GM23248 (cell line): ENCODE measurements at regions not wholly inside any gene's neighbourhood (a gene's known extent, or its start where the extent isn't known, plus 50 kb on each side); places are given as distances from the start of the nearest gene placed in this dataset.

Source experiments
- DNase-seq: peaks from one replicate; pipeline ENCODE4 v3.0.0-alpha.2; 2015
- H2AFZ ChIP-seq: fragments of 200-600 bp; sonication (generic); 2 replicates; pipeline ENCODE4 v1.6.1; 2016; ENCODE audit warnings: antibody characterized with exemption
- H3F3A ChIP-seq: fragments of 200-600 bp; sonication (generic); 2 replicates; pipeline ENCODE4 v1.6.1; 2016; ENCODE audit warnings: mild to moderate bottlenecking, antibody characterized with exemption, mixed run types; ENCODE audit not compliant: insufficient read depth
- H3K27ac ChIP-seq: fragments of 200-600 bp; sonication (generic); 2 replicates; pipeline ENCODE4 v1.5.1; 2016; ENCODE audit warnings: mild to moderate bottlenecking
- H3K27me3 ChIP-seq: fragments of 200-600 bp; sonication (generic); replicated peaks from 2 replicates; pipeline ENCODE4 v1.6.1; 2016; ENCODE audit warnings: mild to moderate bottlenecking; ENCODE audit not compliant: insufficient read depth
- H3K36me3 ChIP-seq: fragments of 200-600 bp; sonication (generic); 2 replicates; pipeline ENCODE4 v1.6.1; 2016; ENCODE audit warnings: low read depth, mild to moderate bottlenecking
- H3K4me1 ChIP-seq: fragments of 200-600 bp; sonication (generic); 2 replicates; pipeline ENCODE4 v1.6.1; 2016; ENCODE audit warnings: mild to moderate bottlenecking; ENCODE audit not compliant: insufficient read depth
- H3K4me2 ChIP-seq: fragments of 200-600 bp; sonication (generic); one replicate; pipeline ENCODE4 v1.6.1; 2016; ENCODE audit warnings: mild to moderate bottlenecking; ENCODE audit not compliant: unreplicated experiment
- H3K4me3 ChIP-seq: fragments of 200-600 bp; sonication (generic); 2 replicates; pipeline ENCODE4 v1.5.1; 2016; ENCODE audit warnings: mild to moderate bottlenecking
- H3K79me2 ChIP-seq: fragments of 200-600 bp; sonication (generic); 2 replicates; pipeline ENCODE4 v1.6.1; 2016; ENCODE audit warnings: mild to moderate bottlenecking; ENCODE audit not compliant: insufficient read depth
- H3K9ac ChIP-seq: fragments of 200-600 bp; sonication (generic); 2 replicates; pipeline ENCODE4 v1.6.1; 2016; ENCODE audit warnings: mild to moderate bottlenecking
- H3K9me2 ChIP-seq: fragments of 200-600 bp; sonication (generic); 2 replicates; pipeline ENCODE4 v1.6.1; 2016; ENCODE audit warnings: mixed run types, mild to moderate bottlenecking, moderate library complexity; ENCODE audit not compliant: insufficient read depth
- H3K9me3 ChIP-seq: fragments of 200-600 bp; sonication (generic); one replicate; pipeline ENCODE4 v1.6.1; 2017; ENCODE audit warnings: low read depth
- H4K20me1 ChIP-seq: fragments of 200-600 bp; sonication (generic); 2 replicates; pipeline ENCODE4 v1.6.0; 2016; ENCODE audit not compliant: insufficient read depth
- EZH2 ChIP-seq: fragments of 200-600 bp; sonication (generic); IDR thresholded peaks from 2 replicates; pipeline ENCODE4 v1.6.1; 2018; ENCODE audit warnings: antibody characterized with exemption, mild to moderate bottlenecking; ENCODE audit not compliant: insufficient read depth, poor library complexity, severe bottlenecking
- EZH2phosphoT487 ChIP-seq: fragments of 200-600 bp; sonication (generic); IDR thresholded peaks from 2 replicates; pipeline ENCODE4 v1.6.1; 2018; ENCODE audit warnings: antibody characterized with exemption, moderate library complexity, mild to moderate bottlenecking, low read depth; ENCODE audit not compliant: insufficient read depth
- WGBS, 2 experiments: methylation state at CpG; one replicate each; pipeline ENCODE4 v1.1.6; 2015 to 2017; ENCODE audit warnings: low lambda C conversion rate in 2 of 2, low coverage in 1 of 2; ENCODE audit errors: missing lambda C conversion rate in 2 of 2; 5-methylcytosine and 5-hydroxymethylcytosine counted together
- in situ Hi-C: fragments of 300-500 bp; cut with MboI; formaldehyde crosslinking; loops from 2 replicates; pipeline ENCODE4 v1.15.0; 2020

- no peaks in the 10 kb centered on the region for H3K4me1 ChIP-seq
- no peak overlapping the region for H2AFZ ChIP-seq
- no peak for DNase-seq
- no peaks in the 10 kb centered on the region for H3K9me3 ChIP-seq
- H3K4me2 ChIP-seq: no peak overlapping the region
- H3K27me3 ChIP-seq: no peaks in the 10 kb centered on the region
- no peak overlapping the region for H3K9ac ChIP-seq
- no peaks in the 10 kb centered on the region for H3K36me3 ChIP-seq
- no peak overlapping the region for H3K4me3 ChIP-seq
- no peaks in the 10 kb centered on the region for H3K9me2 ChIP-seq
- in situ Hi-C loops: no loop called here
- H4K20me1 ChIP-seq: no peaks in the 10 kb centered on the region
- H3F3A ChIP-seq: no peaks in the 10 kb centered on the region
- H3K79me2 ChIP-seq: no peaks in the 10 kb centered on the region
- 74 to 81% methylated on average over 1 of the region's 1 CpG for WGBS, 2 experiments
- TF ChIP-seq EZH2 (no peak), EZH2phosphoT487 (no peak)
- no peak overlapping the region for H3K27ac ChIP-seq
Measured at GRCh38 chr16:64047878-64048277, 1074.0 kb downstream of the CDH11 start.

GRCh38 chr16:64047207-64047606 is 1074.7 kb downstream of the CDH11 start:
- 62 to 92% methylated on average over 1 of the region's 1 CpG for WGBS, 2 experiments
- Histone ChIP-seq H3K9me2 (no peaks in the 10 kb centered on the region), H3K36me3 (no peaks in the 10 kb centered on the region), H2AFZ (no peak overlapping the region), H3K4me1 (no peaks in the 10 kb centered on the region), H3F3A (no peaks in the 10 kb centered on the region), H3K4me2 (no peak overlapping the region), H4K20me1 (no peaks in the 10 kb centered on the region), H3K27ac (no peak overlapping the region), H3K9ac (no peak overlapping the region), H3K9me3 (no peaks in the 10 kb centered on the region), H3K4me3 (no peak overlapping the region), H3K27me3 (no peaks in the 10 kb centered on the region), H3K79me2 (no peaks in the 10 kb centered on the region)
- no peak for TF ChIP-seq EZH2phosphoT487
- in situ Hi-C loops: no loop called here
- DNase-seq: no peak

- H4K20me1 ChIP-seq: no peaks in the 10 kb centered on the region
- H3K4me3 ChIP-seq: no peak overlapping the region
- no peak for TF ChIP-seq EZH2phosphoT487
- no peak for TF ChIP-seq EZH2
- no peak for DNase-seq
- H3K27me3 ChIP-seq: peaks cover 27% of the 10 kb centered on the region
- no peaks in the 10 kb centered on the region for H3F3A ChIP-seq
- no peaks in the 10 kb centered on the region for H3K4me1 ChIP-seq
- in situ Hi-C loops: no loop called here
- no peaks in the 10 kb centered on the region for H3K9me2 ChIP-seq
- no peaks in the 10 kb centered on the region for H3K79me2 ChIP-seq
- H3K27ac ChIP-seq: no peak overlapping the region
- H2AFZ ChIP-seq: no peak overlapping the region
- no peaks in the 10 kb centered on the region for H3K36me3 ChIP-seq
- no peak overlapping the region for H3K4me2 ChIP-seq
- no peaks in the 10 kb centered on the region for H3K9me3 ChIP-seq
- H3K9ac ChIP-seq: no peak overlapping the region
- WGBS, 2 experiments: 18 to 38% methylated on average over 2 of the region's 2 CpGs
Measured at GRCh38 chr16:64035337-64035736, 1086.5 kb downstream of the CDH11 start.

- WGBS, 2 experiments: 52 to 64% methylated on average over 3 of the region's 3 CpGs
- H3K4me1 ChIP-seq: no peaks in the 10 kb centered on the region
- in situ Hi-C loops: no loop called here
- no peaks in the 10 kb centered on the region; the same call in 1 of the 2 replicates for H3K27me3 ChIP-seq
- TF ChIP-seq EZH2 (no peak), EZH2phosphoT487 (no peak)
- H3K4me3 ChIP-seq: no peak overlapping the region
- H3K4me2 ChIP-seq: no peak overlapping the region
- no peak for DNase-seq
- no peaks in the 10 kb centered on the region for H3K9me2 ChIP-seq
- no peaks in the 10 kb centered on the region for H4K20me1 ChIP-seq
- H3K9ac ChIP-seq: no peak overlapping the region
- no peaks in the 10 kb centered on the region for H3F3A ChIP-seq
- H3K27ac ChIP-seq: no peak overlapping the region
- H2AFZ ChIP-seq: no peak overlapping the region
- no peaks in the 10 kb centered on the region for H3K36me3 ChIP-seq
- no peaks in the 10 kb centered on the region for H3K9me3 ChIP-seq
- no peaks in the 10 kb centered on the region for H3K79me2 ChIP-seq
Measured at GRCh38 chr16:64019339-64019738, 1102.5 kb downstream of the CDH11 start.

- Histone ChIP-seq H3K4me3 (no peak overlapping the region), H3F3A (peaks cover under 1% of the 10 kb centered on the region; the same call in 1 of the 2 replicates), H3K27ac (no peak overlapping the region), H3K27me3 (no peaks in the 10 kb centered on the region; the same call in 1 of the 2 replicates), H4K20me1 (no peaks in the 10 kb centered on the region), H3K9me2 (no peaks in the 10 kb centered on the region), H3K4me1 (no peaks in the 10 kb centered on the region), H3K36me3 (no peaks in the 10 kb centered on the region), H3K9me3 (no peaks in the 10 kb centered on the region), H3K9ac (no peak overlapping the region), H2AFZ (no peak overlapping the region), H3K4me2 (no peak overlapping the region), H3K79me2 (no peaks in the 10 kb centered on the region)
- TF ChIP-seq EZH2phosphoT487: no peak
- no peak for TF ChIP-seq EZH2
- no peak for DNase-seq
- in situ Hi-C loops: no loop called here
- 0% methylated on average over 1 of the region's 1 CpG for WGBS, 2 experiments
Measured at GRCh38 chr16:64017796-64018195, 1104.1 kb downstream of the CDH11 start.
